OCI-LY3 (cell line): ENCODE measurements at regions not wholly inside any gene's neighbourhood (a gene's known extent, or its start where the extent isn't known, plus 50 kb on each side); places are given as distances from the start of the nearest gene placed in this dataset.
"Not testable (repeated sequence)": the region's sequence is repeated elsewhere in the genome, so short reads cannot be mapped to it uniquely, and the experiment has no call there.

Experiments used
- H2AFZ ChIP-seq: fragments of 200-600, 300-600 bp; shearing (Covaris generic); 2 replicates; pipeline ENCODE4 v1.6.0; 2014; ENCODE audit warnings: antibody characterized with exemption, low read depth, low read length
- H3K27ac ChIP-seq: fragments of 200-600, 300-600 bp; sonication (generic); 2 replicates; pipeline ENCODE4 v1.5.1; 2014; ENCODE audit warnings: mild to moderate bottlenecking, low read length, moderate library complexity, mixed read lengths
- H3K27me3 ChIP-seq: fragments of 200-600, 300-600 bp; sonication (generic); 2 replicates; pipeline ENCODE4 v1.6.1; 2014; ENCODE audit warnings: low read depth, low read length, mixed read lengths
- H3K36me3 ChIP-seq: fragments of 200-600, 300-600 bp; sonication (generic); replicated peaks from 2 replicates; pipeline ENCODE3; 2014; ENCODE audit warnings: low read depth, low read length, mixed read lengths
- H3K4me1 ChIP-seq: fragments of 300-600, 200-600 bp; sonication (generic); 2 replicates; pipeline ENCODE4 v1.6.1; 2014; ENCODE audit warnings: low read length, mixed read lengths
- H3K4me2 ChIP-seq: fragments of 200-600, 300-600 bp; sonication (generic); 2 replicates; pipeline ENCODE4 v1.6.1; 2014; ENCODE audit warnings: low read length, mixed read lengths
- H3K4me3 ChIP-seq: fragments of 300-600, 200-600 bp; sonication (generic); 2 replicates; pipeline ENCODE4 v1.5.1; 2014; ENCODE audit warnings: antibody characterized with exemption, mild to moderate bottlenecking, low read length, moderate library complexity
- H3K79me2 ChIP-seq: fragments of 300-600, 200-600 bp; shearing (Covaris generic); 2 replicates; pipeline ENCODE4 v1.6.1; 2014; ENCODE audit warnings: mild to moderate bottlenecking, low read length, mixed read lengths
- H3K9ac ChIP-seq: fragments of 300-600, 200-600 bp; shearing (Covaris generic); 2 replicates; pipeline ENCODE4 v1.6.0; 2014; ENCODE audit warnings: mild to moderate bottlenecking, low read length, moderate library complexity
- H3K9me3 ChIP-seq: fragments of 200-600, 300-600 bp; shearing (Covaris generic); 2 replicates; pipeline ENCODE4 v1.6.1; 2014; ENCODE audit warnings: low read length, mixed read lengths; ENCODE audit not compliant: insufficient read depth
- H4K20me1 ChIP-seq: fragments of 200-600, 300-600 bp; sonication (generic); 2 replicates; pipeline ENCODE4 v1.6.1; 2016; ENCODE audit warnings: low read length, mixed read lengths; ENCODE audit not compliant: insufficient read depth
- CTCF ChIP-seq: fragments of 200-600, 300-600 bp; sonication (generic); IDR thresholded peaks from 2 replicates; pipeline ENCODE4 v1.5.1; 2014; ENCODE audit warnings: antibody characterized with exemption, low read length, low read depth
- EZH2phosphoT487 ChIP-seq: fragments of 200-600 bp; shearing (Covaris generic); IDR thresholded peaks from 2 replicates; pipeline ENCODE4 v1.6.1; 2018; ENCODE audit warnings: antibody characterized with exemption, mixed run types, low read depth

- H3K9me3 ChIP-seq, H3K4me3 ChIP-seq, H3K27me3 ChIP-seq, H3K27ac ChIP-seq, H3K79me2 ChIP-seq, H3K36me3 ChIP-seq, H2AFZ ChIP-seq, H3K4me1 ChIP-seq, H3K4me2 ChIP-seq, H3K9ac ChIP-seq, H4K20me1 ChIP-seq: not testable (repeated sequence)
These were observed 138.7 kb upstream of the GOLGA6L6 start for GRCh38 chr15:20680257-20680815.

- Histone ChIP-seq H3K4me2 (no peak overlapping the region), H3K9ac (no peak overlapping the region), H2AFZ (no peak overlapping the region), H3K27ac (no peak overlapping the region), H3K79me2 (no peaks in the 10 kb centered on the region), H3K4me1 (no peaks in the 10 kb centered on the region), H3K4me3 (no peak overlapping the region), H3K36me3 (no peaks in the 10 kb centered on the region), H3K27me3 (0 out of 2 replicates have a peak, but pooled peaks cover 3% of the 10 kb centered on the region), H3K9me3 (no peaks in the 10 kb centered on the region), H4K20me1 (no peaks in the 10 kb centered on the region)
- no peak for TF ChIP-seq EZH2phosphoT487
- no peak for TF ChIP-seq CTCF
These were observed 130.9 kb upstream of the GOLGA6L6 start for GRCh38 chr15:20672470-20672869.

- no peak overlapping the region for H3K4me2 ChIP-seq
- H3K27me3 ChIP-seq, result 0 out of 2 replicates have a peak, but pooled peaks cover 3% of the 10 kb centered on the region
- H3K79me2 ChIP-seq, result no peaks in the 10 kb centered on the region
- no peak overlapping the region for H3K27ac ChIP-seq
- H3K36me3 ChIP-seq, result no peaks in the 10 kb centered on the region
- no peak for TF ChIP-seq EZH2phosphoT487
- no peak for TF ChIP-seq CTCF
- H3K4me3 ChIP-seq, result no peak overlapping the region
- H3K4me1 ChIP-seq, result no peaks in the 10 kb centered on the region
- H2AFZ ChIP-seq, result no peak overlapping the region
- no peaks in the 10 kb centered on the region for H3K9me3 ChIP-seq
- no peaks in the 10 kb centered on the region for H4K20me1 ChIP-seq
- H3K9ac ChIP-seq, result no peak overlapping the region
These were observed 130.1 kb upstream of the GOLGA6L6 start for GRCh38 chr15:20671675-20672074.

- not testable (repeated sequence) for H2AFZ ChIP-seq, H4K20me1 ChIP-seq, H3K4me1 ChIP-seq, H3K4me2 ChIP-seq, H3K4me3 ChIP-seq, H3K36me3 ChIP-seq, H3K9me3 ChIP-seq, H3K79me2 ChIP-seq, H3K9ac ChIP-seq, H3K27ac ChIP-seq, H3K27me3 ChIP-seq
These were observed 124.8 kb upstream of the GOLGA6L6 start for GRCh38 chr15:20666410-20666809.

- no peaks in the 10 kb centered on the region for H3K9me3 ChIP-seq
- no peaks in the 10 kb centered on the region for H3K36me3 ChIP-seq
- no peak overlapping the region for H3K27ac ChIP-seq
- no peaks in the 10 kb centered on the region for H3K27me3 ChIP-seq
- H3K4me3 ChIP-seq, result no peak overlapping the region
- no peaks in the 10 kb centered on the region for H3K4me1 ChIP-seq
- no peak overlapping the region for H2AFZ ChIP-seq
- no peak overlapping the region for H3K9ac ChIP-seq
- H3K4me2 ChIP-seq, result no peak overlapping the region
- TF ChIP-seq CTCF, result no peak
- no peak for TF ChIP-seq EZH2phosphoT487
- H3K79me2 ChIP-seq, result no peaks in the 10 kb centered on the region
- no peaks in the 10 kb centered on the region for H4K20me1 ChIP-seq
These were observed 124.1 kb upstream of the GOLGA6L6 start for GRCh38 chr15:20665653-20666052.
